ENCODE measurements at regions not wholly inside any gene's neighbourhood (a gene's known extent, or its start where the extent isn't known, plus 50 kb on each side); places are given as distances from the start of the nearest gene placed in this dataset.

- TF ChIP-seq CTCF (IDR thresholded peaks at IDR 0.05 in 2 of 3, conservative IDR thresholded peaks at IDR 0.05 in 1 of 3; ENCODE audit: borderline replicate concordance in 1 of 3, insufficient read depth in 1 of 3, low read depth in 2 of 3, low read length in 2 of 3) (no peak), POLR2A (IDR thresholded peaks at IDR 0.05; ENCODE audit: borderline replicate concordance, extremely low read depth, insufficient read depth, insufficient read length) (no peak), REST (IDR thresholded peaks at IDR 0.05; ENCODE audit: low read depth) (no peak), POLR2AphosphoS5 (IDR thresholded peaks at IDR 0.05; ENCODE audit: low read depth, low read length) (no peak), EZH2 (IDR thresholded peaks at IDR 0.05) (no peak), MAX (IDR thresholded peaks at IDR 0.05) (no peak), FOSL1 (IDR thresholded peaks at IDR 0.05; ENCODE audit: low read depth) (no peak), SP1 (IDR thresholded peaks at IDR 0.05; ENCODE audit: low read depth) (no peak), ATF3 (IDR thresholded peaks at IDR 0.05) (no peak), YY1 (IDR thresholded peaks at IDR 0.05; ENCODE audit: extremely low read depth, insufficient replicate concordance, low read depth, low read length) (no peak)
Observed at GRCh38 chr4:141843136-141843535, 206.8 kb downstream of the IL15 start.
